ENCODE measurements at regions not wholly inside any gene's neighbourhood (a gene's known extent, or its start where the extent isn't known, plus 50 kb on each side); places are given as distances from the start of the nearest gene placed in this dataset.

DNA sequence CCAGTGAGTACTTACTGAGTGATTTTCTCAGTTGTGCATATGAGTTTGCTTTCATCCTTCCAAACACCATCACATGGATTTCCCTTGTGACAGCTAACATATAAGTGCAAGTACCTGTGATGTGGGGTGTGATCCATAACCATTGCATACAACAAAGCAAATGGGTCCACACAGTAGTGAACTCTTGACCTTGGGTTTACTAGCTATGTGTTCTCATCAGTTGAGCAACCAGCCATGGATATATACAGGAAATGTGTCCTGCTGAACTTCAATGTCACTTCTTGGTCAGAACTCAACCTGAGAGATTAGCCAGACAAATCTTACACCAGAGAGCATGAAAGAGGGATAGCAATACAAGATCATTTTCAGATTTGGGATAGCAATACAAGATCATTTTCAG is 420.9 kb upstream of the KCNH7 start:
- no peak for DNase-seq

DNA sequence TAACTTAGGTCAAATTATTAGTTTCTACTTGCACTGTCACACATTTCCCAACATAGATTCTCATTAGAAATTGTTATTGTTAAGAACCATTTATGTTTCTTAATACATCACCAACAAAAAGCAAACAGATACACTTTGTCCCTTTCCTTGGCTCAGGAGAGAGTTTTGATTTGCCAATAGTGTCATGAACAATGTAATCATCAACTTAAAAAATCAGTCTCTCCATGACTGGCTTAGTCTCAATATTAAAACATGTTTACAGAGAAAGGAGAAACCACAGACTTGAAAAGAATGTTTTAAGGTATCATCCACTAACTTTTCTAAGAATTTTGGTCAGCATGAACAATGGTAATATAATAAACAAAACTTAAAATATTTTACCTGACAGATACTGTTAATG is 416.5 kb upstream of the KCNH7 start:
- DNase-seq: no peak

DNA sequence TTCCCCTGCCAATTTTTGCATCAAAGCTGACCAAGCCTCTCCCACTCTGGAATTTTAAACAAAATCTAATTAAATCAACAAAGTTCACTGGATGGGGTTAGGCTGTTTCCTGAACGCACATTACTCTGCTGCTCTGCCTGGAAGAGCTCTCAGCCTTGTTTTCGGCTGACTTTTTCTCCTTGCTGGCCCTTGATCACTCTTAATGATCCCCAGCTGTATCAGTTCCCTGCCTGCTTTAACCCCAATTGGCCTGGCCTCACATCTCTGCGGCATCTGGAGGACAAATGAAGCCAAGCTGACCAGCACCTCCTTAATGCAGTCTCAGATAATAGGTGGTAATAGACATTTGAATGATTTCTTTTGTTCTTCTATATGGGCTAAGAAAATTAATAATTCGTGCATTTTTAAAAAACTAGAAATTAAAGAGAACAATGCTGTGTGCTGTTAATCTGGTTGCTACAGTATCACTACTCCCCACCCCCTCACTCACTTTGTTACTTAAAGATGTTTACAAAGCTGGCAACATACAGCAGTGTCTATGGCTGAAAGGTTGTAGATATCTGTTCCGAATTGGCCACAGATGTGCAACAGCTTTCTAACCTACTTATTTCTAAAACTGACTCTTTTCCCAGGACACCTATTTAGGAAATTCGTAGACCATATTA is 415.2 kb upstream of the KCNH7 start:
- no peak for DNase-seq

DNA sequence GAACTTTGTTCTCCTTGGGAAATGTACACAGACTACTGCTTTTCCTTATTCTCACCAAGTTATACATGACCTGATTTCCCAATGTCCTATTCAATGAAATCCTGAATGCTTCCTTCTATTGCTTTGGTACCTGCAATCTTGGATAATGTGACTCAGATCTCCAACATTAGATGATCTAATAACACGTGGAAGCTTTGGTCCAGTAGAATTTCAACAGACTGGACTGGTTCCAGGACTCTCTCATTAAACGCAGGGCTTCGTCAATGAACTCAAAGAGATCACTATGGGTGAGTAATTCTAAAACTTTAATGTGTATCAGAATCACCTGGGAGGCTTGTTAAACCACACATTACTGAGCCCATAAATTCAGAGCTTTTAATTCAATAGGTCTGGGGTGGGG is 413.6 kb upstream of the KCNH7 start:
- DNase-seq: no peak

DNA sequence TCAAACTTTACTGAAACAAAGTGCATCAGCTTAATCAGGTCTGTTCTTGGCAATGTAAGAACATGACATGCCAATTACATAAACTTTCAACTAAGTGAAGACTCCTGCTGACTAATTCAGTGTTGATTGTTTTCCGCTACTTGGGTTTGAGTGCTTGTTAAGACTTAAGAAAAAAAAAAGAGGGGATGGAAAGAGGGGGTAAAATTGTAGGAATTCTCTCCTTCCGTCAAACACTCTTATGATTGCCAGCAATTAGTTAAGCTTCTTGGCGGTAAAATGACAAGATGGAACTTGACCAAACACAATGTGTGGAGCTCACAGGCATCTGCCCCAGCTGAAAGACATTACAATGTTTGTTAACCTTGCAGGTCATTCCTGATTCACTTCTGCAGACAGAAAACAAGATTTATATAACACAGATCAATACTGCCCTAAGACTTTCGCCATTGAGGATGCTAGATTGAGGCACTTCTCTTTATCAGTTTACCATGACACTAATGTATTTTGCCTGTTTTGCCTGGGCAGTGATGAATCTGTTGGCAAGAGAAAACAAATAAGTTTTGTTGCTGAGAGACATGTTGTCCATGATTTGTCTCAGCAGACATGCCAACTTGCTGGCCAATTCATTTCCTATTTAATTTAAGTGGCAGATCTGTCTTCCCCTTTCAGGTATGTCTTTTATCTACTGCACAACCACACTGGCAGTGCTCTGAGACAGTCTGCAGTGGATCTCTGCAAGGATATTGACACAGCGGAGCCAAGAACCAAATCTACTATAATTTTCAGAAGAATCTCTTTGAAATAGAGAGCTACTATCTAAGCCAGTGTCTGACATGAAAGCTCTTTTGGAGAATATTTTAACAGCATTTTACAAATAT is 410.0 kb upstream of the KCNH7 start:
- DNase-seq: no peak

DNA sequence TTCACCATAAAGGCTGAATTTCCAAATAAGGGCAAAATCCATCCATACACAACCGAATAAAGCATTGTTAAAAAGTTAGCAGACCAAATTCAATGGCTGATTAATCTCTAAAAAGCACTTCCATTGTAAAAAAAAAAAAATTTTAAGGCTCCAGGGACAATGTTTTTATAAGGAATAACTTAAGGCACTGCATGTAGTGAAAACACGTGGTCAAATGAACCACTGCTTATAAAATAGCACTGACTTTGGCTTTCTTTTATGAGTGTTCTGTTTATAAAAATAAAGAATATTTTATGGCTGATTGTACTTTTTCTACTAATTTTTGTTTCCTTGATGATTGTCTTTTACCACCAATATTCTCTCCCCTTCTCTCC is 409.3 kb upstream of the KCNH7 start:
- DNase-seq: no peak

DNA sequence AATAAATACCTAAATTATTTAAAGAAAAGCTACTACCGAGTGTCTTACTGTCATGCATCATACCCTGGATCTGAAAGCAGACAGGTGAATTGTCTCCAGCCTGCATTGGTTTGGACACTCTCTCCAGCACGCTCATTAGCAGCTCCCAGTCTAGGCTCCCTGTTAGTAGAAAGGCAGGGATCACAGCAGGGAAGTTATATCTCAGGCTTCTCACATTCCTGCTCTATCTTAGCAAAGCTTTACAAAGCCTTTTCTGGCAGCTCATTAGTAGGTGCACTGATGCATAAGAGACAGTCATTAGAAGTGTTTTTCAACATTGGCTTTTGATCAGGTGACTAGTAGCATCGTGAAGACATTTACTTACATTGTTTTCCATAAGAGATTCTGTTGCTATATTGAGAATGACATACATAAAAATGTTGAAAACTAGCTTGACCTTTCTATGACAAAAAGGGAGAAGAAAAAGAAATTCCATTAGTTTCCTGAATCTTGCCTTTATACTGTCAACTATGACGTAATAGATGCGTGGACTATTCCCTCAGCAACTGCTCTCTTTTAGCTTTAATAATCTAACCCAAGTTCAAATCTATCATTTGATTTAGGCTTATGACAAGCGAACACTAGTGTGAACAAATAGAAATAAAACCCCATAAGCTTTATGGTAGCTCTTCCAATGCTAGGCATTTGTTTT is 408.7 kb upstream of the KCNH7 start:
- DNase-seq: no peak

DNA sequence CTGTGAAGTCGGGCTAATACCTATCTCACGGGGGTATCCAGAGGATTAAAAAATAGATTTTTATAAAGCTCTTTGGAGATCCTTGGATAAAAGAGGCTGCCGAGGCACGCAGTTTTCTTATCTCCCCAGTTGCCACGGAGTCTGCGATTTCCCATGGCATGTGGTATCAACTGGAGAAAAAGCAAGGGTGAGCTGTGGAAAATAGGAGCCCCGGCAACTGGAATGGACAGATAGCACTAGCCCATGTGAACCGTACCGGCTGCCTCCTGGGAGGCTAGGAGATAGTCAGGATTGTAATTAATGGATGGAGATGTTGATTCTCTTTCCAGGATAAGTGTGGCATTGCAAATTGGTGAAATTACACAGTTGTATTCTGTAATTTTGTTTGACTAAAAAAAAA is 407.6 kb upstream of the KCNH7 start:
- no peak for DNase-seq

DNA sequence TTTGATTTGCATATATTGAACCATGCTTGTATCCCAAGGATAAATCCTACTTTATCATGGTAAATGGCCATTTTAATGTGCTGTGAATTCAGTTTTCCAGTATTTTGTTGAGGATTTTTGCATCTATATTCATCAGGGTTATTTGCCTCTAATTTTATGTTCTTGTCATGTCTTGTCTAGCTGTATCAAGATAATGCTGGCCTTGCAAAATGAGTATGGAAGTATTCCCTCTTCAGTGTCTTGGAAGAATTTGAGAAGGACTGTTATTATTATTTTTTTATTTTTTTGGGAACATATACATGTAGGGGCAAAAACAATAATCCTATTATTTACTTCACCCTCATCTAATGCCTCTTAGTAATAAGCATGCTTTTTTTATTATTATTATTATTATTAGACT is 398.0 kb upstream of the KCNH7 start:
- DNase-seq: no peak

DNA sequence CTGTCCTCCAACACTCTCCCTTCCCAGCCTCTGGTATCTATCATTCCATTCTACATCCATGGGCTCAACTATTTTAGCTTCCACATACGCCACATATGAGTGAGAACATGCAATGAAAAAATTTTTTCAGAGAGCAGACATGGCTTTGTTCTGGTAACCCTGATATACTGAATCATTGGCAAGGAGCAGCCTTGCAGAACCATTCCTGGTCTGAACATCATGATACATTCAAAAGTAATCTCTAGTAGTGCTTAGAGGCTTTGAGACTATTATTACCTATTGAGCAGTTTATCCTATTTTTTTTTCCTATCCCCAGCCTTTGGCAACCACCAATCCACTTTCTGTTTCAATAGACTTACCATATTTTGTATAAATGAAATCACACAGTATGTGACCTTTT is 393.1 kb upstream of the KCNH7 start:
- no peak for DNase-seq

DNA sequence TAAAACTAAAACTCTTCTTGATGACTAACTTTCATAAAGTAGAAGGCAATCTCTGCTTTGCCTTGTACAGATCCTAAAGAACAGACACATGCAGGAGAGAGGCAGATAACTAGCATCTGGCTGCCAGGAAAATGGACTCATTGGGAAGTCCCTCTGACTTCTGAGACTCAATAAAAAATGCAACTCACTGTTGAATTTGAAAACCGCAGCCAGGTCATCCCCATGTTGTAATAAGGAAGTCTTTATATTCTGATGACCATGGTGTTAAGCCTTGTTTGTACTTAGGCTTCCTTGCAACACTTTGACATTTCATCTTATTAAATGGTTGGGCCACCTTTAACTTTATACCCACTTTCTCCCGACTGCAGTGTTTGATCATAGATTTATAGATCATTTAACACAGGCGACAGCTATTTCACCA is 375.1 kb upstream of the KCNH7 start:
- DNase-seq: no peak

DNA sequence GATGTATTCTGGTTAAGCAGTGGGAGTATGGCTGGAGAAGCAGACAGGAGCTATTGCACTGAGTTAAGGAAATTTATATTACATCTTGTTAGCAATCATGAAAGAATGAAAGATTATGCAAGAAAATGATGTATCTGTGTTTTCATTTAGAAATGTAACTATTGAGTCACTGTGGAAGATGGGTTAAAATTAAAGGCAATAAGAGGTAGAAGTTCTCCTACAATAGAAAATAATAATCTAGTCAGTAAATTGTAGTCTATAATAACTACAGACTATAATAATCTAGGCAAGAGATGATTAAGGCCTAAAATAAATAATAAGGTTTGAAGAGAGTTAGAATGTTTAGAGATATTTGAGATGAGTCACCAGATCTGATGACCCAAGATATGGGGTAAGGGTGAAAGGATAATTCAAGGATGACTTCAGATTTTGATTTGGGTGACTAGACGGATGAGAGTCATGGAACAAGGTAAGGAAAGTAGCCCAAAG is 371.9 kb upstream of the KCNH7 start:
- no peak for DNase-seq

DNA sequence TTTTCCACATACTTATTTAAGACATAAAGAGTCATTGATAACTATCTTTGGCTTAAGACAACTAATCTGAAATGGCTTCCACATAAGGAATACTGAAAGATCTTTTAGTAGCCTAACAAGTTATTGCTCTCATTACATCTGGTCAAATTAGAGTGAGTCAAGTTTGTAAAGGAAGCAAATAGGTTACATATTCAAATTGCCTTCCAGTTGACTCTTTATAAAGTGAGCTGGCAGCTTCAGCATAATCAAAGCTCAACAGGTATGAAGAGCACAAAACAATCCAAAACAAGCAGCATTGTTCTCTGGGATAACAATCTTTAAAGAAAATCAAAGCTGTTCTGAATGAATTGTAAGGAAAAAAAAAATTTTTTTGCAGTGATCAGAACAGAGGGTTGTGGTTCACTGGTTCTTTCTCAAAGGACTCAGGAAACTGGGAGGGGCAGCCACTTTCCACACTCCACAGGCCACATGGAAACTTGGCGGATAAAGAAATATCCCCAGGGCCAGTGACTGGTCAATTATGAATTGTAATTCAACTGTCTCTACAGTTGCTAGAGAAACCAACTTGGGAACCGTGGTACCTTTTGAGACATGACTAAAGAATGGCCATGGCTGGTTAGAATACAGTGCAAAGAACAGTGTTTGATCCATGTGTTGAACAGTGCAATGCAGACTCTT is 369.3 kb upstream of the KCNH7 start:
- DNase-seq: no peak

DNA sequence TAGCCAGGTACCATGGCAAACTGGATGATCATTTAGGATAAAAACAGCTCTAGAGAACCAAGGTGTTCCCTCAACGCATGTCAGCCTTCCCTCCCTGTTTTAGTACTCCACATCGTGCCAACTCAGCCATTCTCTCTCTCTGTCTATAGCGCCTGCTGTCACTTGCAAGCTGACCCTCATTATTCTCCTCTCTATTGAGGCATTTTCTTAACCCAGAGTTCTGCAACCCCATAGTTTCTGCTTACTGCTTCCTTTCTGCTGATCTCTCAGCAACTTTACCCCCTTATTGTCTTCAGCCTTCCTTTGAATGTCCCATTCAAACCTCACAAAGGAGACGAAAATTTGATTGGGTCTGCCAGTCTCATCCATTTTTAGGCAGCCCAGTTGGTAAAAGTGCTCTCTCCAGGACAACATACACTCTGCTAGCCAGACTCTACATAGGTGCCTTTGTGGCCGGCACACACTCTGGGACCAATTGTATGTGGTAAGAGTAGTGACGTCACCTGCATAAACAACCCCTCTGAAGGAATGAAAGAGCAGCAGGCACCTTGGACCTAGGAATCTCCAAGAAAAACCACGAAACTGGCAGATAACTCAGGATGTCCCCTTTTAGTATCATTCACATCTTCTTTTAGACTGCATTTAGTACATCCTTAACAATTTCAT is 367.2 kb upstream of the KCNH7 start:
- no peak for DNase-seq

DNA sequence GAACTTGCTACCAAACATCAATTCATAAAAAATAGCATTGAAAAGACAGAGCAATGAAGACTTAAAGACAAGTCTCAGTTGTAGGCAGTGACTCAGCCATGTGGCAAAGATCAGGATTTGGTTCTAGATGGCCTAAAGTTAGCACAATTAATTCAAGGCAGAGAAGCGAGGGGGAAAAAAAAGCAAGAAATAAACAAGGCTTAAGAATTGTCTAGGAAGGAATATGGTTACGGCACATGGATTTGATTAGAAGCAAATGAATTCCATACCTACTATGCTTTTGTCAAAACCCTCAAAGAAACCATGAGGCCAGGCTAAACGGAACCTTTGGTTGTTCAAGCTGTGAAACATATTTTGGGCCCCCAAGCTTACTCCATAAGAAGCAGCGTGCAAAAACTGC is 362.2 kb upstream of the KCNH7 start:
- DNase-seq: no peak

DNA sequence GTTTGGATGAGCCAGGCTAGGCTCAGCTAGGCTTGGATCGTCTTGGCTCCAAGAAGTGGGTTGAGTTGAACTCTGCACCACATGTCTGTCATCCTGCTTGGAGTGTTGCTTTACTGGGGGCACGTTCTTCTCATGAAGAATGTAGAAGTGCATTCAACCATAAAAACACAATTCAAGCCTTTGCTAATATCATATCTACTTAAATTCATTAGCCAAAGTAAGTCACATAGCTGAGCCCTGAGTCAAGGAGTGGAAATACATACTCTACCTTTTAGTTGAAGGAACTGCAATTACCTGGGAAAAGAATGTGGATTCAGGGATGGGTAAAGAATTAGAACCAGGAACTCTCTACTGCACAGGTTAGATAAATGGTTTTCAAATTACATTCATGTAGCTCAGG is 360.4 kb upstream of the KCNH7 start:
- no peak for DNase-seq

DNA sequence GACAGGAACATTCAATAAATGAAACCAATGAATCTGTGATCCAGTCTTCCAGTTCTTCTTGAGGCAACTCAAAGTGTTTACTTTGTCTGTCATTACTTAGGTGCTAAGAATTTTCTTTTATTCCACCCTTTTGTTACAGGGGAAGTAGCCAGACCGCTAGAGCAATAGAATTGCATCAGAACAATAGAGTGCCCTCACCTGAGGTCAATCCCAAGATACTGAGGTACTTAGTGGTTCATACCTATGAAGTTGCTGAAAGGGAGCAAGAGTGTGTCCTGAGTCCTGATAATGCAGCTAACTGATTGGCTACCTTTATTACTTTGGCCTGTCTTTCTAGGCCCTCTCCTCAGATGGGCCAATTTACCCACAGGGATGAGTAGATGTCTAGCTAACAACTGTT is 359.4 kb upstream of the KCNH7 start:
- DNase-seq: no peak

DNA sequence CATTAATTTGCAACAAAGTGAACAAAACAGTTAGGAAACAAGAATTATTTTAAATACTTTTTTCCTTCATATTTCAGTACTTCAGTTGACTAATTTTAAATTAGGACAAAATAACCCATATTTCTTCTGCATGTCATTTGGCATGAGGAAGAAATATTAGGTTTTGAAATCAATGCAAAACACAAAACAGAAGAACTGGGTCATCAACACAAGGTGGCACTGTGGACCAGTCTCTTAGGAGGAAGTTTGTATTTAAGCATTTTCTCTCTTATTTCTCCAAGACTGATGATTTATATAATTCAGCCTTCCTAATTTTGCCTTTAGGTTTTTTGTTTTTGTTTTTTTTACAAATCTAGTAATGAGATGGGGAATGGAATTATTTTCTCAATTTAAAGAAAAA is 352.8 kb upstream of the KCNH7 start:
- DNase-seq: no peak

DNA sequence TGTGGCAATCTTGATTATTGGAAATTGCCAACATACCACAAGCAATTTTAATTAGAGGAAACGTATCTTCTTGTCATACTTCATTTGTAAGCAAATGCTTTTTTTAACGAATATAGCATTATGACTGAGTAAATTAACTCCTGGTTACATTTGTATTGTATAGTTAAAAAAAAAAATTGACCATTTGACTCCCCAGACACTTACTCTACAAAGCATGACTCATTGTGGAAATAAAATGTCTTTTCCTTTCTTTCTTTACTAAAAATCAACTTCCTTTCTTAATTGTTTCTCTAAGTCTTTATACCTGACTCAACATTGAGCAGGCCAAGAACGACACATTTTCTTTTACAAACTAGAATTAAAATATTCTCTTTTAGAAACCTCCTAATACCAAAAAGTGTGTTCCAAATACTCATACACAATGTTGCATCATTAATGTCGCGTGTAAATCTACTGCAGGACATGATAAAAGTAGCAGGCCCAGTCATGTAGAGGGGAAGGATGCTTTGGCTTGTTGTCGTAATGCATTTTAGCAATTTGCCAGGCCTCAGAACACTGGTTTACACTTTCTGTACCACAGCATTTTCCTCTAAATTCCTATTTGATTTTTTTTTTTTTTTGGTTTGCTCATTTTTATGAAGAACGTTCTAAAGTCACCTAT is 349.6 kb upstream of the KCNH7 start:
- DNase-seq: no peak

DNA sequence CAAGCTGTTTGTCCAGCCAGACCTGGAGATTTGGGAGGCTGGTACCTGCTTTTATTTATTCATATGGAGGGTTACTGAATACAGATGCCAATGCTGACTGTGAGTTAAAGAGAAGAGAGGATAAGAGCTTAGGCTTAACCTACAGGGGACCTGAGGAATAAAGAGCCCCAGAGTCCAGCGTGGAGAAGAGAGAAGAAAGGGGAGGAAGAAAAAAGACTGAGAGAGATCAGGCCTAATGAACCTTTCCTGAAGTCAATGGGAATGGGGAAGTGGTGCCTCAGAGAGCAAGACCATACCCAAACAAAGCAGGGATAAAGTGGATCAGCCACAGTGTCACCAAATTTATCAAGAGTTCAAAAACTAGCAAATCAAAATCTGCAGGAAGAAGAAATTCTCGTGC is 348.6 kb upstream of the KCNH7 start:
- no peak for DNase-seq

DNA sequence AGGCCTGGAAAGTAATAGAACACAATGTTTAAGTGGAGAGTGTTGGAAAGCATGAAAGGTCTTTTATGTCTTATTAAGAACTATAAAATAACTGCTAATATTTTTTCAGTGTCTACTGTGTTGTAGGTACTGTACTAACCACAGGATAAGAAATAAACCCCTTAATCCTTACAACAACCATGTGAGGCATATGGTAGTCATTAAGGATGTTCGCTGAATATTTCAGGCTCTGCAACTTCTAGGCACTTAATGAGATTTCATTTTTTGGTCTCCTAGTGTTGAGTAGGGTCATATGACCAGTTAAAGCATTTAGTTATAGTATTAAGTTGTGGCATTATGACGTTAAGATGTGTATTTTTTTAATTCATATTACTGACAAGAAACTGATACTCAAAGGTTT is 346.6 kb upstream of the KCNH7 start:
- no peak for DNase-seq

DNA sequence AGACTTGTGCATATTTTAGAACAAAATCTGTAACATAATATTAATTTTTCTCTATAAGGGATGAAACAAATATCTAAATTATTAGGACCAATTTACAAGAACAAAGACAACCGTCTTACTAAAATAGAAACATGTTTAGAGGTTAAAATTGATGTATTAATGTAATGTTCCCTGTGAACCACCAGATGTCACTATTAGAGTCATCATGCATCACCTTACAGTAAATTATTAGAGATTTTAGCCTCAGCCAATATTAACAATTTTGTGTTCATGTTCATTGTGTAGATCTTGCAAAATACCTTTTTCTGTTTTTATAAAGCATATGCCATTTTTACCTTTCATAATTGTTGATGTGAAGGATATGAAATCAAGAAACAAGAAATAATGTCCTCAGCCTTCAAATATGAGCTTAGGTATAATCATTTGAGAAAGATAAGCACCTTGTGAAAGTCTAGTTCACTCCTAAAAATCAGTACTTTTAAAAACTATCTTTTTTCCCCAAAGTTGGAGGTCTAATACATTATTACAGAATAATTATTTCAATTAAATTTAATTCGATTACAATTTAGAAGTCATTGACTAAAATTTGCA is 344.3 kb upstream of the KCNH7 start:
- no peak for DNase-seq
